NB4 (cell line): ENCODE measurements at regions not wholly inside any gene's neighbourhood (a gene's known extent, or its start where the extent isn't known, plus 50 kb on each side); places are given as distances from the start of the nearest gene placed in this dataset.

ENCODE experiments used
- DNase-seq: peaks from one replicate; pipeline ENCODE4 v3.0.0; 2010; ENCODE audit warnings: low read depth
- H3K4me3 ChIP-seq: one replicate; pipeline ENCODE4 v1.5.1; 2011; ENCODE audit warnings: mild to moderate bottlenecking, low read depth, low read length, moderate library complexity
- MAX ChIP-seq: IDR thresholded peaks from 2 replicates; pipeline ENCODE4 v1.6.1; 2011; ENCODE audit warnings: low read depth, low read length
- MYC ChIP-seq: IDR thresholded peaks from 2 replicates; pipeline ENCODE4 v1.6.1; 2011; ENCODE audit warnings: low read depth, low read length
- POLR2A ChIP-seq: IDR thresholded peaks from 2 replicates; pipeline ENCODE4 v1.6.1; 2011; ENCODE audit warnings: mild to moderate bottlenecking; ENCODE audit not compliant: insufficient read length; ENCODE audit errors: extremely low read depth
- TF ChIP-seq, protein P1 (sequence below): IDR thresholded peaks from one replicate; pipeline ENCODE4 v1.5.1; 2012; ENCODE audit warnings: low read depth, low read length

- TF ChIP-seq POLR2A (no peak), MYC (no peak), MAX (no peak)
- TF ChIP-seq, protein P1, sequence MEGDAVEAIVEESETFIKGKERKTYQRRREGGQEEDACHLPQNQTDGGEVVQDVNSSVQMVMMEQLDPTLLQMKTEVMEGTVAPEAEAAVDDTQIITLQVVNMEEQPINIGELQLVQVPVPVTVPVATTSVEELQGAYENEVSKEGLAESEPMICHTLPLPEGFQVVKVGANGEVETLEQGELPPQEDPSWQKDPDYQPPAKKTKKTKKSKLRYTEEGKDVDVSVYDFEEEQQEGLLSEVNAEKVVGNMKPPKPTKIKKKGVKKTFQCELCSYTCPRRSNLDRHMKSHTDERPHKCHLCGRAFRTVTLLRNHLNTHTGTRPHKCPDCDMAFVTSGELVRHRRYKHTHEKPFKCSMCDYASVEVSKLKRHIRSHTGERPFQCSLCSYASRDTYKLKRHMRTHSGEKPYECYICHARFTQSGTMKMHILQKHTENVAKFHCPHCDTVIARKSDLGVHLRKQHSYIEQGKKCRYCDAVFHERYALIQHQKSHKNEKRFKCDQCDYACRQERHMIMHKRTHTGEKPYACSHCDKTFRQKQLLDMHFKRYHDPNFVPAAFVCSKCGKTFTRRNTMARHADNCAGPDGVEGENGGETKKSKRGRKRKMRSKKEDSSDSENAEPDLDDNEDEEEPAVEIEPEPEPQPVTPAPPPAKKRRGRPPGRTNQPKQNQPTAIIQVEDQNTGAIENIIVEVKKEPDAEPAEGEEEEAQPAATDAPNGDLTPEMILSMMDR, result no peak
- H3K4me3 ChIP-seq, result no peak overlapping the region
- DNase-seq, result no peak
These were observed 424.4 kb downstream of the DUSP10 start for GRCh38 chr1:221317537-221317936.

DNA sequence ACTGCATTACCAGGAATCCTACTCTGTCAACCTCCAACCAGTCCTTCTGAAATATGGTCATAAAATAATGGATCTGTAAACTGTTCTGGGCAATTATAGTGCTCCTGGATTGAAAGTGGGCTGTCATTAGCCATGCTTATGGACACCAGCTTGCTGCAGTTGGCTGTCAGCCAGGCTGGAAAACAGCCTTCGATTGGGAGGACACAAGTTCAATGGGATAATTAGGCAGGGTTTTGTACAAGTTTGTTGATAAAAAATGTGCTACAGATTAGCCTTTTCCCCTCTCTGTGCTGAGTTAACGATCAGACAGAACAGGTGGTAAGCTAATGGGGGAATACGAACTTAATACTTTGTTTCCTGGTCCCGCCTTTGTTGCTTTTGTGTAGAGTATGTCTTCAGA is 413.9 kb downstream of the DUSP10 start:
- H3K4me3 ChIP-seq, result no peak overlapping the region
- no peak for DNase-seq
- TF ChIP-seq, protein P1, result no peak
- TF ChIP-seq MYC (no peak), POLR2A (no peak), MAX (no peak)

DNA sequence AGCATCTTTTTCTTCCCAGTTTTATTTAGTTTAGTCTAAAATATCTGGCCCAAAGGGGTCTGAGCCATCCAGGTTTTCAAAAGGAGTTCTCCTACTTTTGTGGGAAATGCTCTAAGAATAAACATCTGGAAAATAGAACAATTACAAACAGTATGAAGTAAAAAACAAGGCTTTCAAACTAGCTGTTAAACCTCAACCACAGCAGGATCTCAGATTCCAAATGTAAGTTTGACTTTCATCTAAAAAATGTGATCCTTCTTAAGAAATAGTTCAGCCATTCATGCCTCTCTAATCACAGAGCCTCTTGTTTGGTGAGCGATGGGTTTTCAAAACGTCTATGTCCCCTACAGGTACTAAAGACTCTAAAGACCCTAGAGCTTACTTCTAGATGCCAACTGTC is 413.5 kb downstream of the DUSP10 start:
- no peak for TF ChIP-seq MAX
- TF ChIP-seq POLR2A, result no peak
- no peak for TF ChIP-seq MYC
- TF ChIP-seq, protein P1, result no peak
- H3K4me3 ChIP-seq, result no peak overlapping the region
- DNase-seq, result no peak

- DNase-seq, result no peak
- TF ChIP-seq MYC (no peak), POLR2A (no peak), MAX (no peak)
- TF ChIP-seq, protein P1, result no peak
- H3K4me3 ChIP-seq, result no peak overlapping the region
These were observed 410.4 kb downstream of the DUSP10 start for GRCh38 chr1:221331273-221332183.

- DNase-seq, result no peak
- H3K4me3 ChIP-seq, result no peak overlapping the region
- no peak for TF ChIP-seq POLR2A
- TF ChIP-seq, protein P1, result no peak
- TF ChIP-seq MAX, result no peak
- TF ChIP-seq MYC, result no peak
These were observed 407.8 kb downstream of the DUSP10 start for GRCh38 chr1:221334062-221334461.
